ENCODE measurements at regions not wholly inside any gene's neighbourhood (a gene's known extent, or its start where the extent isn't known, plus 50 kb on each side); places are given as distances from the start of the nearest gene placed in this dataset.

GRCh38 chr3:98999675-99000074, 98.2 kb upstream of the DCBLD2 start:
- no peak for DNase-seq (ENCODE audit: low spot score)

- DNase-seq (ENCODE audit: low spot score): peak; percentile 79
These were observed 92.8 kb upstream of the DCBLD2 start for GRCh38 chr3:98994128-98994762.

- DNase-seq (ENCODE audit: low spot score): peak; percentile 30
These were observed 89.9 kb upstream of the DCBLD2 start for GRCh38 chr3:98991393-98991792.

GRCh38 chr3:98990657-98991056, 89.2 kb upstream of the DCBLD2 start:
- no peak for DNase-seq (ENCODE audit: low spot score)

- DNase-seq (ENCODE audit: low spot score): peak; percentile 49
These were observed 84.6 kb upstream of the DCBLD2 start for GRCh38 chr3:98986073-98986472.

DNA sequence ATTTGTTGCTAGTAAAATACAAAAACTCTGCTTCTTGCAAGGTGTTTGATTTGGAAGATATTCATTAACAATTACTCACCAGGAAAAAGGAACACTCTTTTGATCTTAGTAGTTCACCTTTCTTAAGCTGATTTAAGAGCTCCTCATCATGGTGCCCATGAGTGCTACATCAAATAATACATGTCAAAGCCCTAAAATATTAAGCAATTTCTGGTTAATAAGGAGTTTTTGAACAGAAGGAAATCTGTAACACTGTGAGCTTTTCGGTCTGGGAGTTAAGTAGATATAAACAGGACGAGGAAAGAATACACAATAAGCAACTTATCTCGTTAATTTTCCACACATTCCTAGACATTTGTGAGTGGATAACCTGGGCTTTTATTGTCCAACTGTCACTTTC, 83.9 kb upstream of the DCBLD2 start:
- DNase-seq (ENCODE audit: low spot score): peak; percentile 69

GRCh38 chr3:98984024-98984423, 82.5 kb upstream of the DCBLD2 start:
- peak; percentile 53 for DNase-seq (ENCODE audit: low spot score)

- peak; percentile 70 for DNase-seq (ENCODE audit: low spot score)
These were observed 80.9 kb upstream of the DCBLD2 start for GRCh38 chr3:98982351-98982750.

- DNase-seq (ENCODE audit: low spot score): peak; percentile 77
These were observed 79.6 kb upstream of the DCBLD2 start for GRCh38 chr3:98980915-98981596.

DNA sequence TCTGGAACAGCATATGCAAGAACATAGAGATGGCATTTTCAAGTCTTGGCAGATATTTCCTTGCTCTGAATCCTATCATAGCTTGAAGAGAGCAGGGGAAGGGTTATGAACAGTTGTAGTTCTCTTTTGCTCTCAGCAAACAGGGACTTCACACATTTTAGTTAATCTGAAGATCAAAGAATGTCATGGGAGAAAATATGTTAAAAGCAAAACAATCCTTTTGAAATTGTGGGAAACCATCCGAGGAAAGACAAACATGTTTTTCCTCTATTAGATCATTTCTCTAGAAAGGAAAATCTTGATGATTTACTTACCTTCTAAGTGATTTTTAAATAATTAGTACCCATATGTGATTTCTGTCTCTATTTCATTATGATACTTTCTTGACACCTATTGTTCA, 77.8 kb upstream of the DCBLD2 start:
- no peak for DNase-seq (ENCODE audit: low spot score)

GRCh38 chr3:98978068-98978811, 76.7 kb upstream of the DCBLD2 start:
- DNase-seq (ENCODE audit: low spot score): peak; percentile 64

- DNase-seq (ENCODE audit: low spot score): peak; percentile 83
These were observed 76.0 kb upstream of the DCBLD2 start for GRCh38 chr3:98977520-98977919.

GRCh38 chr3:98974442-98974841, 72.9 kb upstream of the DCBLD2 start:
- DNase-seq (ENCODE audit: low spot score): no peak

DNA sequence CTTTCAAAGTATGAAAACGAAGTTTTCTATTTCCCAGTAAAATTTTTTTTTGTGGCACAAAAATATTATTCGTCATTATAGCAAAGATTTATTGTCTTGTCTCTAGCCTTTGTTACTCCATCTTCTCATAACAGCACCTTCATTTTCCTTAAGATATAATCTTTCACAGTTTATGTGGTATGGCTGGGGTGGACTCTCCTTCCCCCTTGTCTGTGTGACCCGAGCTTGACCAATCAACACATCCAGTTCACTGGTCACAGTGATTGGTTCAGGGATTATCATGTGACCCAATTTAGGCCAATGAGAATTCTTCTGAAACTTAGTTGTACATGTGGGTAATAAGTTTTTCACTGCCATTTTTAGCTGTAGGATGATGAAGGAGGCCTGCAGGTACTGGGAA, 71.2 kb upstream of the DCBLD2 start:
- DNase-seq (ENCODE audit: low spot score): no peak

- DNase-seq (ENCODE audit: low spot score): peak; percentile 75
These were observed 70.7 kb upstream of the DCBLD2 start for GRCh38 chr3:98972155-98972554.

GRCh38 chr3:98971169-98971681, 69.7 kb upstream of the DCBLD2 start:
- DNase-seq (ENCODE audit: low spot score): peak; percentile 65

DNA sequence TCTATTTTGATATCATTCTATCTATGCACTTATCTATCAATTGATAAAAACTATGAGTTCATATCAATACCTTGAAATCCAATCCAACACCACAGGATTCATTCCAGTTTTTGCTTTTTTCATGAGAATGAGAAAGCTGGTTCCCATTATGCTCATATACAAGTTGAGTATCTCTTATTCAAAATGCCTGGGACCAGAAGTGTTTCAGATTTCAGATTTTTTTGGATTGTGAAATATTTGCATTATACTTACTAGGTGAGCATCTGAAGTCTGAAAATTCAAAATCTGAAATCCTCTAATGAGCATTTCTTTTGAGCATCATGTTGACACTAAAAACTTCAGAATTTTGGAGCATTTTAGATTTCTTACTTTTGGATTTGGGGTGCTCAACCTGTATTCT, 67.8 kb upstream of the DCBLD2 start:
- no peak for DNase-seq (ENCODE audit: low spot score)

GRCh38 chr3:98968824-98969223, 67.3 kb upstream of the DCBLD2 start:
- DNase-seq (ENCODE audit: low spot score): no peak

- DNase-seq (ENCODE audit: low spot score): no peak
These were observed 66.9 kb upstream of the DCBLD2 start for GRCh38 chr3:98968347-98968746.

- no peak for DNase-seq (ENCODE audit: low spot score)
These were observed 66.3 kb upstream of the DCBLD2 start for GRCh38 chr3:98967758-98968157.

GRCh38 chr3:98966862-98967546, 65.5 kb upstream of the DCBLD2 start:
- DNase-seq (ENCODE audit: low spot score): no peak

DNA sequence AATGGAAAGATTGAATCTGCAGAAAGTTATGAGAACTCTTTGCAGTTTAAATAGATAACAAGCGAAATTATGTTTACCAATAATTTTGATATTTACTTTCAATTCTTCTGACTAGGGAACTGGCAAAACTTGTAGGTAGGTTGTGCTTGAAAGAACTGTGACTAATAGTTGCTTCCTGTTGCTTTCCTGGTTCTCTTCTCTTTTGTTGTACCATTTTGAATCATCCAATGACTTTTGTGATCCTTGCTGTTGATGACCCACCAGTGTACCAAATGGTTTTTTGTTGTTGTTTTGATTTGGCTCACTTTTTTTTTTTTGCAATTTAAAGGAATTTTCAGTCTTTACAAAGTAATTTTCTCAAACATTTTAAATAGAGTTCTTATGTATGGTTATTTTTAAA, 64.9 kb upstream of the DCBLD2 start:
- DNase-seq (ENCODE audit: low spot score): no peak

Data from HT-29 (cell line).